OCI-LY7 (cell line): ENCODE measurements at regions not wholly inside any gene's neighbourhood (a gene's known extent, or its start where the extent isn't known, plus 50 kb on each side); places are given as distances from the start of the nearest gene placed in this dataset.

Experiments
- EZH2phosphoT487 ChIP-seq: fragments of 200-600 bp; sonication (generic); IDR thresholded peaks from 2 replicates; pipeline ENCODE4 v1.6.1; 2018; ENCODE audit warnings: low read depth, borderline replicate concordance, mild to moderate bottlenecking, mixed run types, antibody characterized with exemption, low read length, moderate library complexity, mixed read lengths
- TF ChIP-seq, protein P1 (sequence below): fragments of 200-600 bp; sonication (generic); conservative IDR thresholded peaks from 2 replicates; pipeline ENCODE4 v1.5.1; 2014; ENCODE audit warnings: mild to moderate bottlenecking, antibody characterized with exemption, low read length, moderate library complexity, mixed read lengths

DNA sequence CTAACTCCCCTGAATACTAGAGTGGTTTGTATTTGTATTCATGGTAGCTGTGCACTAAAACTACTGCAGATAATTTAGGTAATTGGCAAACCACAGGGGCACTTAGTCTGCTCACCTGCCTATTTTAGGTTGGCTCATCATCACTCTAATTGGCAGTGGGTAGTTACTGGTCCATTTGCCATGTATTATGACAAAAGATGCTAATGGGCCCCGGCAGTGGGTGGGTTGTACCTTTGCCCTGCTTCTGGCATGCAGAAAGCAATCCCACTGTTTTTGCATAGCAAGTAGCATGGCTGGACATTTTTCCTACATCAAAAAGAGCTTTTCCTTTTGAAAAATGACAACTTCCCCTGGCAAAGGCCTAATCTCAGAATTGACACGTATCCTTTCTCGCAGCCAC lies 741.4 kb upstream of the MAP3K7 start:
- TF ChIP-seq, protein P1, sequence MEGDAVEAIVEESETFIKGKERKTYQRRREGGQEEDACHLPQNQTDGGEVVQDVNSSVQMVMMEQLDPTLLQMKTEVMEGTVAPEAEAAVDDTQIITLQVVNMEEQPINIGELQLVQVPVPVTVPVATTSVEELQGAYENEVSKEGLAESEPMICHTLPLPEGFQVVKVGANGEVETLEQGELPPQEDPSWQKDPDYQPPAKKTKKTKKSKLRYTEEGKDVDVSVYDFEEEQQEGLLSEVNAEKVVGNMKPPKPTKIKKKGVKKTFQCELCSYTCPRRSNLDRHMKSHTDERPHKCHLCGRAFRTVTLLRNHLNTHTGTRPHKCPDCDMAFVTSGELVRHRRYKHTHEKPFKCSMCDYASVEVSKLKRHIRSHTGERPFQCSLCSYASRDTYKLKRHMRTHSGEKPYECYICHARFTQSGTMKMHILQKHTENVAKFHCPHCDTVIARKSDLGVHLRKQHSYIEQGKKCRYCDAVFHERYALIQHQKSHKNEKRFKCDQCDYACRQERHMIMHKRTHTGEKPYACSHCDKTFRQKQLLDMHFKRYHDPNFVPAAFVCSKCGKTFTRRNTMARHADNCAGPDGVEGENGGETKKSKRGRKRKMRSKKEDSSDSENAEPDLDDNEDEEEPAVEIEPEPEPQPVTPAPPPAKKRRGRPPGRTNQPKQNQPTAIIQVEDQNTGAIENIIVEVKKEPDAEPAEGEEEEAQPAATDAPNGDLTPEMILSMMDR, result no peak
- no peak for TF ChIP-seq EZH2phosphoT487
